Embryonic facial prominence (tissue), 1 donor: ENCODE measurements at regions not wholly inside any gene's neighbourhood (a gene's known extent, or its start where the extent isn't known, plus 50 kb on each side); places are given as distances from the start of the nearest gene placed in this dataset.

ENCODE experiments used
- DNase-seq: peaks from one replicate; pipeline ENCODE4 v3.0.0-alpha.2; 2016; ENCODE audit errors: extremely low spot score

DNA sequence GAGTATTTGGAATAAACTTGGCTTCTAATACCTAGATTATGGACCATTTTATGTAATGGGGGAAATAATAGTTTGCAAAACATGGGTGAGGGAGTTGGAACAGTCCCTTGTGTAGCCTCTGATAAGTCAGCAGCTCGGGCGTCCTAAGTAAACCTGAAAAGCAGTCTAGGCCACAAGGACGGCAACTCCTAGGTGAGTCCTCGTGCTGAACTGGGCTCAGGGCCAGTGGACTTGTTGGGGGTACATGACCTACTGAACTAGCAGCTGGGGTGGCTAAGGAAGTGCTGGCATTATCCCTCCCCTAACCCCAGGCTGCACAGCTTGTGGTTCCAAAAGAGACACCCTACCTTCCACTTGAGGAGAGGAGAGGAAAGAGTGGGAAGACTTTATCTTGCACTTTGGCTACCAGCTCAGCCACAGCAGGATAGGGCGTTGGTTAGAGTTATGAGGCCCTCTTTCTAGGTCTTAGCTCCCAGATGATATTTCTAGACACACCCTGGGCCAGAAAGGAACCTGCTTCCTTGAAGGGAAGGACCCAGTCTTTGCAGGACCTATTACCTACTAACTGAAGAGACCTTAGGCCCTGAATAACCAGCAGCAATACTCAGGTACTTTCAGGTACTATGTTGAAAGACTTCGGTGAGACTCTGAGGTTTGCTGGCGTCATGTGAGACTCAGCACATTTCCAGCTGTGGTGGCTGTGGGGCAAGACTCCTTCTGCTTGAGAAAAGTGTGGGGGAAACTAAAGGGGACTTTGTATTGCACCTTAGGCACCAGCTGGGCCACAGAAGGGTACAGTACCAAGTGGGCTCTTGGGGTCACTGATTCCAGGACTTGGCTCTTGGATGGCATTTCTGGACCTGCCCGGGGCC, 71.0 kb downstream of the AQP4 start:
- DNase-seq, result no peak

DNA sequence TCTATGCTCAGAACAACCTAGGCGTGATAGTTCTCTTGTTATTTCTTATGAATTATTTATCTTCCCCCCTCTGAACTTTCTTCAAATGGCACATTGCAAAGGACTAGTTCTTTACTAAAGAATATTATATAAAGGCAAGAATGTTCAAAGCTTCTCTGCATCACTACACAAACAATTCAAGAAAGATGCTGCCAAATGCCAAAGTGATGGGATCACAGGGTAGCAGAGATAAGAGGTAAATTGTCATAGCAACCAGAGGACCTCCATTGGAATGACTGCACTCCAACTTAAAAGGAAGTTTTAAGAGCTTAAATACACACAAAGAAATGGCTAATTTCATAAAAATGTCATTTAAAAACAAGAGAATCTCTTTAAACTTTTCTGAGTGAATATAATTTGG, 72.8 kb downstream of the AQP4 start:
- DNase-seq, result no peak

DNA sequence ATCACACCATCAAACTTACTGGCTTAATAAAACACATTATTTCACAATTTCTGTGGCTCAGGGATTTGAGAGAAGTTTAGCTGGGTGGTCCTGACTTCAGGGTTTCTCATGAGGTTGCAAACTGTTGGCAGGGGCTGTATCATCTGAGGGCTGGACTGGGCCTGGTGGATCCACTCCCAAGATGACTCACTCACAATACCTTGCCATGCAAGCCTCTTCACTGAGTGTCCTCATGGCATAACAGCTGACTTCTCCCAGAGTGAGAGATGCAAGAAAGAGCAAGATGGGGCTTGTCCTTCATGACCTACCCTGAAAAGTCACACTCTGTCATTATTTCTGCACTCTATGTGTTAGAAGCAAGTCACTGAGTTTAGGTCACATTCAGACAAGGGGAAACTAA, 73.8 kb downstream of the AQP4 start:
- DNase-seq, result no peak

- no peak for DNase-seq
These were observed 80.9 kb downstream of the AQP4 start for GRCh38 chr18:26784599-26784998.

DNA sequence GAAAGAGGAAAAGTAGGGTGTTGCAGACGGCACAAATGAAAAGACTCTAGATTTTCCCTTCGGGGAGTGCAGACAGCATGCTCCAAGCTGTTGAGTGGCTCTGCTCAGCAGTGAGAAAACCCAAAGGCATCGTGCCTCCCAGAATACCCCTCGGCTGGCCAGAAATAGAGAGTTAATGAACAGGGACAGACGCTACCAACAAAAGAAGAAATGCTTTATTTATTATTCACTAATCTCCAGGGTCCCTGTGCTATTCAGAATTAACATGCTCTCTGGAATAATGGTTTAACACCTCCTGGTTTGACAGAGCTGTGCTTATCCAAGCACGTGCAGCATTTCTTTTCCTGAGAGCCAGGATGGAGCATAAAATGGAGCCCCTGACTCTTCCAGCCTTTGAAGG, 82.3 kb downstream of the AQP4 start:
- DNase-seq, result no peak

DNA sequence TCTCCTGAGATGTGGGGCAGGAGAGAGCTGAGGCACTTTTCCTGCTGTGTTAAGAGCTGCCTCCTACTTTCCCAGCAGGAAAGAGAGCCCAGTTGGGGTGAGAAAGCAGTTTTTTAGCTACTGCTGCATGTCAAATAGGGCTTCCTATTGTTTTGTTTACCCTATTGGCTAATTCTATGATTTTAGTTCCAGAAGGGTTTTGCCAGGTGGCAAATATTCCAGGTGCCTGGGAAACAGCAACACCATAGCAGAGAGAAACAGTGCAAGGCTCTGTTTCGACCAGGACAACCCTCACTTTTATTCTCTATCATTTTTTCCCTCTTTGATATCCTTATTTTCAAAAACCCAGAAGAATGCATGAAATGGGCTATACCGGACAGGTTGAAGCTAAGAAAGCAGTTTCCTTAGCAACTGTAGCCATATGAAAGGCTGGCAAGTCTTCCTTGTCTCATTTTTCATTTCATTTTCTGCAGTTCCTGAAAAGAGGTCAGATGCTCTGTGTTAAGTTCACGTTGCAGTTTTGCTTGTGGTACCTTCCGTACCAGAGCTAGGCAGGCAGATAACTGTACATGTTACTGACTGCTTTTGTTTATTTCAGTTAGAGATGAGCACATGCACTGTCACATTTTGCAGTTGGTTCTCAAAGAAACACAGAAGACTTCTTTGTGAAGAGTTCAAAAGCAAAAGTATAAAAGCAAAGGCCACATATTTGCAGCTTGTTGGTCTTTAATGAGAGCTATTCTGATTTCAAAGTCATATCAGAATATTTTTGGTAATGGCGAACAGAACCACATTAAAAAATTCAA, 84.8 kb downstream of the AQP4 start:
- DNase-seq, result no peak

DNA sequence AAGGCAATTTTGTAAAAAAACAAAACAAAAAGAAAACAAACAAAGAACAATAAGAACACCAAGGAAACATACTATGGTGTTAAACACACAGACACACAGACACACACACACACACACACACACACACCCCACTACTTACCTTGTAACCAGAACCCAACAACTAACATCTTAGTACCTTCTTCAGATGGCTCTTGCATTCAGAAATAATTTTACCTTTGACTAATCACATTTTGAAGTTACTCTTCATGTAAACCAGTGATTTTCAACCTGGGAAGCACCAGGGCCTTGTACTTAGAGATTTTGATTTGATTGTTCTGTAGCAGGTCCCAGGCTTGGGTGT, 87.5 kb downstream of the AQP4 start:
- no peak for DNase-seq

DNA sequence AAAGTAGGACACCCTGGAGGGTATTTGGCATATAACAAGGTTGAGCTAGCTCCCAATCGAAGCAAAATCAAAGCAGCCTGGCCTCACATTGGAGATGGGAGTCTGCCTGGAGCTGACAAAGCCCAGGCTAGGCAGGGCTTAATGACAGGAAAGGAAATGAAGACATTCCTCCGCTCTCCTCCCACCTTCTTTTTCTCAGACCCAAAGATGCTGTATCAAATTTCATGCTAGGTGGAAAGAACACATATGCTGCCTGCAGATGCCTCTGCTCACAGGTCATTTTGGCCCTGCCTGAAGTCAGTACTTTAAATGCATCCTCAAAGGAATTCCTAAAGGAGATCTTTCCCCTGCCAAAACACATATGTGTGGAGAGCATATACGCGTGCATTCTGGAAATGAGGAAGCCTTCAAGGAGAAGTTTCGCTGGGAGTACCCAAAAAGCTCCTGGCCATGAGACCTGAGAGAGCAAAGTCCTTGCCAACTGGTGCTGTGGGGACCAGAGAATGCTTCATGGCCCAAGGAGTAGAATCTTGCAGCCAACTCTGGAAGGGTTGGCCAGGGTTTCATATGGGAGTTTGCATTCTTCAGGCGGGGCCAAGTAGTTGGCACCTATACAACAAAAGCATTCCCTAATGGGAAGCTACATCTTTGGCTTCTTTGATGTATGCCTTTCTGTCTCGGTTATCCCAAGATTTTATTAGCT, 88.0 kb downstream of the AQP4 start:
- DNase-seq, result no peak

- no peak for DNase-seq
These were observed 92.8 kb downstream of the AQP4 start for GRCh38 chr18:26772691-26773090.

- DNase-seq, result no peak
These were observed 94.0 kb downstream of the AQP4 start for GRCh38 chr18:26771524-26771923.

- DNase-seq, result no peak
These were observed 97.1 kb downstream of the AQP4 start for GRCh38 chr18:26768385-26768784.

- DNase-seq, result no peak
These were observed 100.0 kb downstream of the AQP4 start for GRCh38 chr18:26765498-26765897.

DNA sequence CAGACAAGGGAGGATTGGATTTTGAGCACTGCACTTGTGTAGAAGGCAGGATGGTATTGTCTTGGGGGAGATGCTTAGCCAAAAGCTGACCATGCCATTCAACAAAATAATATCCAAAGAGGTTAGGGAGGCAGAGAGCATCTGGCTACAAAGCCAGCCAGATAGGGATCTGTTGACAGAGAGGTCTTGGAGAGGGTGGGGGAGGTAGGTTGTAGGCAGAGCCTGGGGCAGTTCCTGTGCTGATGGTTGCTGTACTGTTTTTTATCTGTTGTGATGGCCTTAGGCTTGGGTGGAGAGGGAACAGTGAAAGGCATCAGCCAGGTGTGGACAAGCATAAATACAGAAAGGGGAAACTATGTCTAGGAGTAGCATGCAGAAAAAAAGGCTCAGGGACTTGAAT, 100.9 kb downstream of the AQP4 start:
- DNase-seq, result no peak

GRCh38 chr18:26764177-26764576, 101.3 kb downstream of the AQP4 start:
- DNase-seq, result no peak

DNA sequence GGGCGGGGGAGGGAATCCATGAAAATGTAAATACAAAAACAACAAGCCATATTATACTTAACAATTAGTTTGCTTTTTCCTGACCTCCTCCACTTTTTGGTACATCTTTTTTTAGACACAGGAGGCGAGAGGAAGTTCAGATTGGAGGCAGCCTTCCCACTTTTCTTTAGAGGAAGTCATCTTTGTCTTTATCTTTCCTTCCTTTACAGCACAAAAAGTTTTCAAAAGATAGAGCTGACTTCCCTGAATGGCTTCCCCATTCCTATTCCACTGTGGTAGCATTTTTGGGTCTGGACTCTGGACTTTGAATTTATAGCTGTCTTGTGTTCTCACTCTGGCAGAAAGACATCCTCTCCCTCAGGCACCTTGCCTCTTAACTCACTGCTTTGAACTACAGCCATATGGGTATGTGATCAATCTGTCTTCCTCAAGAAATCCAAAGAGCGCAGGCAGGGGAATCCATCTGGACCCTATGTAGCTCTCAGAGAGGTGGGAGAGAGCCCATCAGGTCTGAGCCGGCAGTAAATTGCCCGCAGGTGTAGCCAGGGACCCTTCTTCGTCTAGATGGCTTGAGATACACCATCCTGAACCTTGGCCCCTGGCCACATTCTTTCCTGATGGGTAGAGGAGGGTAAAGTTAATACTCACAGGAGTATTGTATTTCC, 101.9 kb downstream of the AQP4 start:
- no peak for DNase-seq

GRCh38 chr18:26757263-26758019, 108.1 kb downstream of the AQP4 start:
- no peak for DNase-seq

- DNase-seq, result no peak
These were observed 109.0 kb downstream of the AQP4 start for GRCh38 chr18:26756556-26756955.

DNA sequence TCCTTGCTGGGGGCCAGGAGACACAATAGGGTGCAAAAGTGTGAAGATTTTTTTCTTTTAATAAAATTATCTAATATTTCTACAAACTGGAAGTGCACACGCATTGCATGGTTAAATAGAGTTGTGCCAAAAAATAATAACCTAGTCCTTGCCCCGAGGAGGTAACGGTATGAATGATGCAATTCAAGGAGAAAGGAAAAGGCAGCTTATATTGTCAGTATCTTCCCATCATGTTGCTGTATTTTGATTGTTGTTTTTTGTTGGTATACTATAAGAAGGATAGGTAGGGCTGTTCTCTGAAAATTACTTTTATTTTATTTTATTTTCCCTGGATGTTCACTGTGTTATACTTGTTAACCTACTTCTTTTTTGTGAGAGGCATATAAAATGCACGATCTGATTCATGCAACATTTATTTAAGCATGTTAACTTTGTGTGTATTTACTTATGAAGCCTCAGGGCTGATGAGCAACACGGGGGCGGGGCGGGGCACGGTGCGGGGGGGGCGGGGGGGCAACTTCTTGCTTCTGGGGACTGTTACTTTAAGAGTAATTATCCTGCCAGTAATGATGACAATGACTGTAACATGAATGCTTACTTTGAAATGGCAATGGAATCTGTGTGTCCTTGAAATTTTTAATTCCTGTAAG, 118.6 kb downstream of the AQP4 start:
- no peak for DNase-seq

GRCh38 chr18:26746398-26746797, 119.1 kb downstream of the AQP4 start:
- no peak for DNase-seq

- DNase-seq, result no peak
These were observed 120.0 kb downstream of the AQP4 start for GRCh38 chr18:26745288-26746181.
